A673 (cell line): ENCODE measurements at regions not wholly inside any gene's neighbourhood (a gene's known extent, or its start where the extent isn't known, plus 50 kb on each side); places are given as distances from the start of the nearest gene placed in this dataset.
"Not testable (repeated sequence)": the region's sequence is repeated elsewhere in the genome, so short reads cannot be mapped to it uniquely, and the experiment has no call there.

ENCODE experiments used
- EZH2 ChIP-seq: fragments of 200-600 bp; sonication (generic); IDR thresholded peaks from 2 replicates; pipeline ENCODE4 v1.6.1; 2017; ENCODE audit warnings: borderline replicate concordance, low read depth, mild to moderate bottlenecking, mixed read lengths, antibody characterized with exemption, low read length; ENCODE audit not compliant: poor library complexity, severe bottlenecking
- TF ChIP-seq, protein P1 (sequence below): fragments of 300-800, 200-600 bp; sonication (generic); conservative IDR thresholded peaks from 2 replicates; pipeline ENCODE4 v1.5.1; 2017; ENCODE audit warnings: low read depth, mild to moderate bottlenecking, antibody characterized with exemption, low read length, moderate library complexity, mixed read lengths

DNA sequence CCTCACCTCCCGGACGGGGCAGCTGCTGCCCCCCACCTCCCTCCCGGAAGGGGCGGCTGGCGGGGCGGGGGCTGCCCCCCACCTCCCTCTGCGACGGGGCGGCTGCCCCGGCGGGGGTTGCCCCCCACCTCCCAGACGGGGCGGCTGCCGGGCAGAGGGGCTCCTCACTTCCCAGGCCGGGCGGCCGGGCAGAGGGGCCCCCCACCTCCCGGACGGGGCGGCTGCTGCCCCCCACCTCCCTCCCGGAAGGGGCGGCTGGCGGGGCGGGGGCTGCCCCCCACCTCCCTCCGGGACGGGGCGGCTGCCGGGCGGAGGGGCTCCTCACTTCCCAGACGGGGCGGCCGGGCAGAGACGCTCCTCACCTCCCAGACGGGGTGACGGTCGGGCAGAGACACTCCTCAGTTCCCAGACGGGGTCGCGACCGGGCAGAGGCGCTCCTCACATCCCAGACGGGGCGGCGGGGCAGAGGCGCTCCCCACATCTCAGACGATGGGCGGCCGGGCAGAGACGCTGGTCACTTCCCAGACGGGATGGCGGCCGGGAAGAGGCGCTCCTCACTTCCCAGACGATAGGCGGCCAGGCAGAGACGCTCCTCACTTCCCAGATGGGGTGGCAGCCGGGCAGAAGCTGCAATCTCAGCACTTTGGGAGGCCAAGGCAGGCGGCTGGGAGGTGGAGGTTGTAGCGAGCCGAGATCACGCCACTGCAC lies 1218.8 kb downstream of the GATA3 start:
- TF ChIP-seq, protein P1, sequence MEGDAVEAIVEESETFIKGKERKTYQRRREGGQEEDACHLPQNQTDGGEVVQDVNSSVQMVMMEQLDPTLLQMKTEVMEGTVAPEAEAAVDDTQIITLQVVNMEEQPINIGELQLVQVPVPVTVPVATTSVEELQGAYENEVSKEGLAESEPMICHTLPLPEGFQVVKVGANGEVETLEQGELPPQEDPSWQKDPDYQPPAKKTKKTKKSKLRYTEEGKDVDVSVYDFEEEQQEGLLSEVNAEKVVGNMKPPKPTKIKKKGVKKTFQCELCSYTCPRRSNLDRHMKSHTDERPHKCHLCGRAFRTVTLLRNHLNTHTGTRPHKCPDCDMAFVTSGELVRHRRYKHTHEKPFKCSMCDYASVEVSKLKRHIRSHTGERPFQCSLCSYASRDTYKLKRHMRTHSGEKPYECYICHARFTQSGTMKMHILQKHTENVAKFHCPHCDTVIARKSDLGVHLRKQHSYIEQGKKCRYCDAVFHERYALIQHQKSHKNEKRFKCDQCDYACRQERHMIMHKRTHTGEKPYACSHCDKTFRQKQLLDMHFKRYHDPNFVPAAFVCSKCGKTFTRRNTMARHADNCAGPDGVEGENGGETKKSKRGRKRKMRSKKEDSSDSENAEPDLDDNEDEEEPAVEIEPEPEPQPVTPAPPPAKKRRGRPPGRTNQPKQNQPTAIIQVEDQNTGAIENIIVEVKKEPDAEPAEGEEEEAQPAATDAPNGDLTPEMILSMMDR, result not testable (repeated sequence)
- not testable (repeated sequence) for TF ChIP-seq EZH2
